ENCODE measurements at regions not wholly inside any gene's neighbourhood (a gene's known extent, or its start where the extent isn't known, plus 50 kb on each side); places are given as distances from the start of the nearest gene placed in this dataset.
"Not testable (repeated sequence)": the region's sequence is repeated elsewhere in the genome, so short reads cannot be mapped to it uniquely, and the experiment has no call there.

GRCh38 chr21:9697751-9698150, 823.6 kb upstream of the TPTE start:
- DNase-seq, result not testable (repeated sequence)

- DNase-seq, result not testable (repeated sequence)
Observed at GRCh38 chr21:9705016-9705415, 816.4 kb upstream of the TPTE start.

GRCh38 chr21:9705455-9705854, 815.9 kb upstream of the TPTE start:
- not testable (repeated sequence) for DNase-seq

GRCh38 chr21:9724542-9724941, 796.8 kb upstream of the TPTE start:
- DNase-seq, result not testable (repeated sequence)

GRCh38 chr21:9727187-9727586, 794.2 kb upstream of the TPTE start:
- not testable (repeated sequence) for DNase-seq

GRCh38 chr21:9728219-9728992, 793.0 kb upstream of the TPTE start:
- not testable (repeated sequence) for DNase-seq

- no peak for DNase-seq
Observed at GRCh38 chr21:9730866-9731265, 790.5 kb upstream of the TPTE start.

- DNase-seq, result not testable (repeated sequence)
Observed at GRCh38 chr21:9731317-9731716, 790.1 kb upstream of the TPTE start.

- not testable (repeated sequence) for DNase-seq
Observed at GRCh38 chr21:9732605-9733004, 788.8 kb upstream of the TPTE start.

GRCh38 chr21:9733761-9734558, 787.4 kb upstream of the TPTE start:
- not testable (repeated sequence) for DNase-seq

GRCh38 chr21:9735421-9735961, 785.9 kb upstream of the TPTE start:
- no peak for DNase-seq

GRCh38 chr21:9737301-9737700, 784.1 kb upstream of the TPTE start:
- DNase-seq, result not testable (repeated sequence)

- not testable (repeated sequence) for DNase-seq
Observed at GRCh38 chr21:9737871-9738515, 783.4 kb upstream of the TPTE start.

GRCh38 chr21:9738527-9738926, 782.9 kb upstream of the TPTE start:
- no peak for DNase-seq

- no peak for DNase-seq
Observed at GRCh38 chr21:9739240-9739639, 782.1 kb upstream of the TPTE start.

- DNase-seq, result not testable (repeated sequence)
Observed at GRCh38 chr21:9740177-9740941, 781.0 kb upstream of the TPTE start.

GRCh38 chr21:9740991-9741742, 780.2 kb upstream of the TPTE start:
- not testable (repeated sequence) for DNase-seq

GRCh38 chr21:9743566-9743965, 777.8 kb upstream of the TPTE start:
- DNase-seq, result not testable (repeated sequence)

GRCh38 chr21:9744166-9744565, 777.2 kb upstream of the TPTE start:
- not testable (repeated sequence) for DNase-seq

- not testable (repeated sequence) for DNase-seq
Observed at GRCh38 chr21:9744593-9744992, 776.8 kb upstream of the TPTE start.

- not testable (repeated sequence) for DNase-seq
Observed at GRCh38 chr21:9745457-9746108, 775.8 kb upstream of the TPTE start.
